HCT116 (cell line): ENCODE measurements at regions not wholly inside any gene's neighbourhood (a gene's known extent, or its start where the extent isn't known, plus 50 kb on each side); places are given as distances from the start of the nearest gene placed in this dataset.

Experiments used
- ATAC-seq: fragments of 200-7000 bp; cut with Tn5 transposase; 2 replicates; pipeline ENCODE4 v1.9.1; 2020; ENCODE audit warnings: mild to moderate bottlenecking, moderate library complexity
- BruUV-seq: library from RNA; stranded (reverse); fragments of 400-500 nt; replicated peaks from 2 replicates; lab custom pipeline; 2021; lab: Mats Ljungman, UMichigan
- CTCF ChIA-PET: fragments of 300-600 bp; sonication (Branson Sonifier 250); formaldehyde crosslinking; loops from one replicate; lab custom pipeline; 2021; ENCODE audit warnings: antibody characterized with exemption; lab: Charles Lee
- POLR2A ChIA-PET: fragments of 300-600, 350-600 bp; sonication (Branson Sonifier 250); formaldehyde crosslinking; loops from one replicate; lab custom pipeline; 2021; ENCODE audit warnings: antibody characterized with exemption; lab: Charles Lee
- RAD21 ChIA-PET, 2 experiments: fragments of 300-600 bp; sonication (Branson Sonifier 250); formaldehyde crosslinking; loops; one replicate each; lab custom pipeline; 2023; ENCODE audit warnings: low total read pairs in 2 of 2; ENCODE audit not compliant: uncharacterized antibody in 2 of 2, unreplicated experiment in 2 of 2, low non-redundant PET in 1 of 2; lab: Charles Lee
- DNase-seq: peaks from one replicate; pipeline ENCODE4 v3.0.0-alpha.2; 2010; ENCODE audit warnings: low read depth, low spot score
- H2AFZ ChIP-seq: fragments of 200-600 bp; shearing (Covaris generic), sonication (generic); 2 replicates; pipeline ENCODE4 v1.6.1; 2017; ENCODE audit warnings: low read depth, mixed run types, mixed read lengths, antibody characterized with exemption, low read length; ENCODE audit not compliant: poor library complexity, severe bottlenecking
- H3K27ac ChIP-seq: 2 replicates; pipeline ENCODE4 v1.5.1; 2012; ENCODE audit warnings: low read depth, low read length
- H3K27me3 ChIP-seq: fragments of 200-600 bp; sonication (generic); 2 replicates; pipeline ENCODE4 v1.6.1; 2016; ENCODE audit warnings: mixed run types, low read length, mixed read lengths; ENCODE audit not compliant: insufficient read depth
- H3K36me3 ChIP-seq, 2 experiments: fragments of 200-500 bp in 1 of 2; fragments of 200-600 bp in 1 of 2; sonication (Bioruptor generic) in 1 of 2; sonication (generic) in 1 of 2; 2 replicates each; pipeline versions ENCODE4 v1.5.1 to v1.6.1; 2014 to 2016; ENCODE audit warnings: low read length in 2 of 2, inconsistent platforms in 1 of 2, mixed read lengths in 1 of 2, mixed run types in 1 of 2; ENCODE audit not compliant: insufficient read depth in 2 of 2, control insufficient read depth in 1 of 2
- H3K4me1 ChIP-seq, 2 experiments: fragments of 200-600 bp in 1 of 2; sonication (generic) in 1 of 2; 2 replicates each; pipeline versions ENCODE4 v1.5.1 to v1.6.1; 2012 to 2017; ENCODE audit warnings: low read length in 2 of 2, inconsistent platforms in 1 of 2, mild to moderate bottlenecking in 1 of 2, mixed read lengths in 1 of 2, mixed run types in 1 of 2, moderate library complexity in 1 of 2; ENCODE audit not compliant: insufficient read depth in 2 of 2, control insufficient read depth in 1 of 2
- H3K4me2 ChIP-seq: fragments of 200-600 bp; sonication (generic); 2 replicates; pipeline ENCODE4 v1.6.1; 2017; ENCODE audit warnings: mixed run types, low read length, mixed read lengths
- H3K4me3 ChIP-seq, 2 experiments: fragments of 200-600 bp in 1 of 2; sonication (generic) in 1 of 2; replicated peaks in 1 of 2; 2 replicates each; pipeline ENCODE4 v1.5.1; 2011 to 2016; ENCODE audit warnings: low read length in 2 of 2, control low read depth in 1 of 2, low read depth in 1 of 2, mild to moderate bottlenecking in 1 of 2, mixed read lengths in 1 of 2, mixed run types in 1 of 2
- H3K79me2 ChIP-seq: fragments of 200-600 bp; sonication (generic); 2 replicates; pipeline ENCODE4 v1.6.1; 2017; ENCODE audit warnings: mild to moderate bottlenecking, mixed run types, low read length, moderate library complexity, mixed read lengths; ENCODE audit not compliant: insufficient read depth
- H3K9ac ChIP-seq: fragments of 200-600 bp; sonication (generic); 2 replicates; pipeline ENCODE4 v1.6.1; 2016; ENCODE audit warnings: low read length, mixed read lengths
- H3K9me2 ChIP-seq: fragments of 200-600 bp; sonication (generic), shearing (Covaris generic); 2 replicates; pipeline ENCODE4 v1.6.1; 2017; ENCODE audit warnings: mixed run types, mild to moderate bottlenecking, moderate library complexity; ENCODE audit not compliant: insufficient read depth
- H3K9me3 ChIP-seq, 2 experiments: fragments of 200-500 bp in 1 of 2; fragments of 200-600 bp in 1 of 2; sonication (Bioruptor generic) in 1 of 2; sonication (generic) in 1 of 2; 2 replicates each; pipeline ENCODE4 v1.6.1; 2014 to 2017; ENCODE audit warnings: low read length in 2 of 2, mixed read lengths in 2 of 2, inconsistent platforms in 1 of 2, low read depth in 1 of 2, mild to moderate bottlenecking in 1 of 2, mixed run types in 1 of 2, moderate library complexity in 1 of 2; ENCODE audit not compliant: control insufficient read depth in 1 of 2, insufficient read depth in 1 of 2
- H4K20me1 ChIP-seq: fragments of 200-600 bp; sonication (generic), shearing (Covaris generic); 2 replicates; pipeline ENCODE4 v1.6.1; 2017; ENCODE audit warnings: mixed run types, mild to moderate bottlenecking, moderate library complexity; ENCODE audit not compliant: insufficient read depth
- CBX3 ChIP-seq: IDR thresholded peaks from 2 replicates; pipeline ENCODE4 v1.6.1; 2012; ENCODE audit warnings: low read depth
- CEBPB ChIP-seq: IDR thresholded peaks from 2 replicates; pipeline ENCODE4 v1.6.1; 2012; ENCODE audit warnings: low read depth
- EGR1 ChIP-seq: IDR thresholded peaks from 2 replicates; pipeline ENCODE4 v1.6.1; 2012; ENCODE audit warnings: low read depth
- EZH2 ChIP-seq: fragments of 200-600 bp; sonication (generic); IDR thresholded peaks from 2 replicates; pipeline ENCODE4 v1.6.1; 2017; ENCODE audit warnings: antibody characterized with exemption, mixed run types
- EZH2phosphoT487 ChIP-seq: fragments of 200-600 bp; IDR thresholded peaks from 2 replicates; pipeline ENCODE4 v1.6.1; 2018; ENCODE audit warnings: antibody characterized with exemption, borderline replicate concordance
- FOSL1 ChIP-seq: IDR thresholded peaks from 2 replicates; pipeline ENCODE4 v1.6.1; 2012; ENCODE audit warnings: low read depth
- JUND ChIP-seq: IDR thresholded peaks from 2 replicates; pipeline ENCODE4 v1.6.1; 2012
- POLR2AphosphoS5 ChIP-seq: IDR thresholded peaks from 2 replicates; pipeline ENCODE4 v1.6.1; 2011; ENCODE audit warnings: mild to moderate bottlenecking, low read depth, low read length, moderate library complexity
- TCF7L2 ChIP-seq: IDR thresholded peaks from 2 replicates; pipeline ENCODE4 v1.7.0; 2011; ENCODE audit warnings: borderline replicate concordance, inconsistent platforms; ENCODE audit not compliant: insufficient read depth, insufficient read length; ENCODE audit errors: extremely low read depth
- YY1 ChIP-seq: IDR thresholded peaks from 2 replicates; pipeline ENCODE4 v1.6.1; 2011; ENCODE audit warnings: low read length, low read depth, moderate library complexity, mild to moderate bottlenecking; ENCODE audit not compliant: insufficient replicate concordance; ENCODE audit errors: extremely low read depth
- ZFX ChIP-seq: fragments of 450-650 bp; IDR thresholded peaks from 2 replicates; pipeline ENCODE4 v1.6.1; 2017
- ZNF274 ChIP-seq: fragments of 200-500 bp; sonication (Bioruptor generic); IDR thresholded peaks from 2 replicates; pipeline ENCODE4 v1.6.1; 2014; ENCODE audit warnings: mild to moderate bottlenecking, low read depth, low read length, inconsistent platforms
- intact Hi-C: fragments of 100-400 bp; cut with micrococcal nuclease; formaldehyde crosslinking; loops from 2 replicates; pipeline ENCODE4 v1.10.0; 2022
- TF ChIP-seq, protein P1 (sequence below), 3 experiments: fragments of 200-600 bp in 1 of 3; sonication (generic) in 1 of 3; IDR thresholded peaks in 2 of 3; conservative IDR thresholded peaks in 1 of 3; 2 replicates each; pipeline ENCODE4 v1.5.1; 2012 to 2017; ENCODE audit warnings: low read depth in 2 of 3, low read length in 2 of 3, antibody characterized with exemption in 1 of 3, borderline replicate concordance in 1 of 3, control low read depth in 1 of 3, mild to moderate bottlenecking in 1 of 3, mixed read lengths in 1 of 3, mixed run types in 1 of 3, moderate library complexity in 1 of 3; ENCODE audit not compliant: insufficient read depth in 1 of 3
- TF ChIP-seq, protein P2 (sequence below): IDR thresholded peaks from 2 replicates; pipeline ENCODE4 v1.6.1; 2012
- TF ChIP-seq, protein P3 (sequence below): IDR thresholded peaks from 2 replicates; pipeline ENCODE4 v1.6.1; 2011; ENCODE audit warnings: mild to moderate bottlenecking, low read length, moderate library complexity; ENCODE audit not compliant: insufficient replicate concordance; ENCODE audit errors: extremely low read depth

DNA sequence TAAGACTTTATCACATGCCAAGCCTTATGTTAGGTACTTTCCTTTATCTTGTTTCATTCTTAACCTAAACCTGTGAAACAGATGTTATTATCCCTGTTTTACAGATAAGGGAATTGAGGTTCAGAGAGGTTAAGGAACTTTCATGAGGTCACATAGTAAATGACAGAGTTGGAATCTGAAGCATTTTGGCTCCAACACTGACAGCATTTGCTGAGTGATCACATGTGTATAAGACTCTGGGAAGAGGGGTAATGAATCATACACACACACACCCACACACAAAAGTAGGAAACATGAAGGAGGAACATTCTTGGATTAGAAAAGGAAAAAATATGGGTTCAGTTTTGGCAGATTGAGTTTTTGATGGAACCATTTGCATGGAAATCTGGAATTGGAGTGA lies 212.5 kb downstream of the GJA1 start:
- no peaks in the 10 kb centered on the region for H3K79me2 ChIP-seq
- H3K4me3 ChIP-seq: no peak overlapping the region
- no peak for ATAC-seq
- no peak overlapping the region for H3K27ac ChIP-seq
- CTCF ChIA-PET: no interaction called here
- RAD21 ChIA-PET: no interaction called here
- no peaks in the 10 kb centered on the region for H3K36me3 ChIP-seq
- peak overlapping the region; percentile 66 for H2AFZ ChIP-seq
- no peaks in the 10 kb centered on the region for H3K9me2 ChIP-seq
- TF ChIP-seq TCF7L2 (no peak), ZFX (no peak), YY1 (no peak), JUND (no peak), EZH2phosphoT487 (no peak), EZH2 (no peak), CBX3 (no peak), ZNF274 (no peak), CEBPB (no peak), FOSL1 (no peak), EGR1 (no peak), POLR2AphosphoS5 (no peak)
- TF ChIP-seq, protein P1, sequence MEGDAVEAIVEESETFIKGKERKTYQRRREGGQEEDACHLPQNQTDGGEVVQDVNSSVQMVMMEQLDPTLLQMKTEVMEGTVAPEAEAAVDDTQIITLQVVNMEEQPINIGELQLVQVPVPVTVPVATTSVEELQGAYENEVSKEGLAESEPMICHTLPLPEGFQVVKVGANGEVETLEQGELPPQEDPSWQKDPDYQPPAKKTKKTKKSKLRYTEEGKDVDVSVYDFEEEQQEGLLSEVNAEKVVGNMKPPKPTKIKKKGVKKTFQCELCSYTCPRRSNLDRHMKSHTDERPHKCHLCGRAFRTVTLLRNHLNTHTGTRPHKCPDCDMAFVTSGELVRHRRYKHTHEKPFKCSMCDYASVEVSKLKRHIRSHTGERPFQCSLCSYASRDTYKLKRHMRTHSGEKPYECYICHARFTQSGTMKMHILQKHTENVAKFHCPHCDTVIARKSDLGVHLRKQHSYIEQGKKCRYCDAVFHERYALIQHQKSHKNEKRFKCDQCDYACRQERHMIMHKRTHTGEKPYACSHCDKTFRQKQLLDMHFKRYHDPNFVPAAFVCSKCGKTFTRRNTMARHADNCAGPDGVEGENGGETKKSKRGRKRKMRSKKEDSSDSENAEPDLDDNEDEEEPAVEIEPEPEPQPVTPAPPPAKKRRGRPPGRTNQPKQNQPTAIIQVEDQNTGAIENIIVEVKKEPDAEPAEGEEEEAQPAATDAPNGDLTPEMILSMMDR (IDR thresholded peaks at IDR 0.05 in 2 of 3, conservative IDR thresholded peaks at IDR 0.05 in 1 of 3; ENCODE audit: borderline replicate concordance in 1 of 3, insufficient read depth in 1 of 3, low read depth in 2 of 3, low read length in 2 of 3): no peak
- TF ChIP-seq, protein P2, sequence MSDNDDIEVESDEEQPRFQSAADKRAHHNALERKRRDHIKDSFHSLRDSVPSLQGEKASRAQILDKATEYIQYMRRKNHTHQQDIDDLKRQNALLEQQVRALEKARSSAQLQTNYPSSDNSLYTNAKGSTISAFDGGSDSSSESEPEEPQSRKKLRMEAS: no peak
- TF ChIP-seq, protein P3, sequence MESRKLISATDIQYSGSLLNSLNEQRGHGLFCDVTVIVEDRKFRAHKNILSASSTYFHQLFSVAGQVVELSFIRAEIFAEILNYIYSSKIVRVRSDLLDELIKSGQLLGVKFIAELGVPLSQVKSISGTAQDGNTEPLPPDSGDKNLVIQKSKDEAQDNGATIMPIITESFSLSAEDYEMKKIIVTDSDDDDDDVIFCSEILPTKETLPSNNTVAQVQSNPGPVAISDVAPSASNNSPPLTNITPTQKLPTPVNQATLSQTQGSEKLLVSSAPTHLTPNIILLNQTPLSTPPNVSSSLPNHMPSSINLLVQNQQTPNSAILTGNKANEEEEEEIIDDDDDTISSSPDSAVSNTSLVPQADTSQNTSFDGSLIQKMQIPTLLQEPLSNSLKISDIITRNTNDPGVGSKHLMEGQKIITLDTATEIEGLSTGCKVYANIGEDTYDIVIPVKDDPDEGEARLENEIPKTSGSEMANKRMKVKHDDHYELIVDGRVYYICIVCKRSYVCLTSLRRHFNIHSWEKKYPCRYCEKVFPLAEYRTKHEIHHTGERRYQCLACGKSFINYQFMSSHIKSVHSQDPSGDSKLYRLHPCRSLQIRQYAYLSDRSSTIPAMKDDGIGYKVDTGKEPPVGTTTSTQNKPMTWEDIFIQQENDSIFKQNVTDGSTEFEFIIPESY: no peak
- H4K20me1 ChIP-seq: no peaks in the 10 kb centered on the region
- no peaks in the 10 kb centered on the region for H3K27me3 ChIP-seq
- H3K9ac ChIP-seq: no peak overlapping the region
- intact Hi-C loops: no loop called here
- no peaks in the 10 kb centered on the region for H3K4me1 ChIP-seq
- DNase-seq: no peak
- BruUV-seq: no TSS peak
- POLR2A ChIA-PET: no interaction called here
- H3K4me2 ChIP-seq: no peak overlapping the region
- H3K9me3 ChIP-seq: no peaks in the 10 kb centered on the region
